DND-41 (cell line): ENCODE measurements at regions not wholly inside any gene's neighbourhood (a gene's known extent, or its start where the extent isn't known, plus 50 kb on each side); places are given as distances from the start of the nearest gene placed in this dataset.

Source experiments
- ATAC-seq: fragments of 200-7000 bp; cut with Tn5 transposase; 3 replicates; pipeline ENCODE4 v1.9.1; 2021; ENCODE audit warnings: low read depth; ENCODE audit not compliant: insufficient read depth
- DNase-seq: peaks from one replicate; pipeline ENCODE4 v3.0.0-alpha.2; 2020
- H2AFZ ChIP-seq: 2 replicates; pipeline ENCODE4 v1.6.0; 2012; ENCODE audit warnings: low read depth, low read length
- H3K27ac ChIP-seq: 2 replicates; pipeline ENCODE4 v1.5.1; 2012; ENCODE audit warnings: low read length, inconsistent platforms
- H3K27me3 ChIP-seq: fragments of 200-600 bp; sonication (generic); 2 replicates; pipeline ENCODE4 v1.6.0; 2012; ENCODE audit warnings: low read length, mild to moderate bottlenecking, inconsistent platforms; ENCODE audit not compliant: insufficient read depth, poor library complexity
- H3K36me3 ChIP-seq: 2 replicates; pipeline ENCODE4 v1.5.1; 2012; ENCODE audit warnings: low read length, inconsistent platforms; ENCODE audit not compliant: insufficient read depth
- H3K4me1 ChIP-seq: 2 replicates; pipeline ENCODE4 v1.5.1; 2012; ENCODE audit warnings: mild to moderate bottlenecking, low read length; ENCODE audit not compliant: insufficient read depth
- H3K4me2 ChIP-seq: 2 replicates; pipeline ENCODE4 v1.6.0; 2012; ENCODE audit warnings: mild to moderate bottlenecking, moderate library complexity, low read length, inconsistent platforms; ENCODE audit not compliant: insufficient read depth
- H3K4me3 ChIP-seq, 2 experiments: fragments of 200-600 bp in 1 of 2; shearing (Covaris generic) in 1 of 2; 2 replicates each; pipeline ENCODE4 v1.5.1; 2012 to 2016; ENCODE audit warnings: inconsistent platforms in 2 of 2, low read length in 2 of 2, mild to moderate bottlenecking in 2 of 2, low read depth in 1 of 2, moderate library complexity in 1 of 2
- H3K79me2 ChIP-seq: 2 replicates; pipeline ENCODE4 v1.6.0; 2012; ENCODE audit warnings: low read length, inconsistent platforms; ENCODE audit not compliant: insufficient read depth
- H3K9ac ChIP-seq: 2 replicates; pipeline ENCODE4 v1.6.0; 2012; ENCODE audit warnings: low read depth, mild to moderate bottlenecking, inconsistent platforms, low read length, moderate library complexity
- H3K9me3 ChIP-seq: 2 replicates; pipeline ENCODE4 v1.5.1; 2012; ENCODE audit warnings: low read length, moderate library complexity, mild to moderate bottlenecking, inconsistent platforms; ENCODE audit not compliant: insufficient read depth, severe bottlenecking
- H4K20me1 ChIP-seq: 2 replicates; pipeline ENCODE4 v1.6.0; 2012; ENCODE audit warnings: low read length; ENCODE audit not compliant: insufficient read depth
- EZH2 ChIP-seq: IDR thresholded peaks from 3 replicates; pipeline ENCODE4 v1.6.1; 2012; ENCODE audit warnings: borderline replicate concordance, low read depth, mild to moderate bottlenecking, moderate library complexity, low read length, inconsistent platforms; ENCODE audit not compliant: severe bottlenecking
- TF ChIP-seq, protein P1 (sequence below): IDR thresholded peaks from 2 replicates; pipeline ENCODE4 v1.5.1; 2012; ENCODE audit warnings: borderline replicate concordance, low read length, moderate library complexity, mild to moderate bottlenecking; ENCODE audit not compliant: poor library complexity, severe bottlenecking; ENCODE audit errors: extremely low read depth

GRCh38 chr10:105770524-105771212 is 1129.6 kb downstream of the SORCS3 start:
- no peak overlapping the region for H3K4me2 ChIP-seq
- no peaks in the 10 kb centered on the region for H3K27me3 ChIP-seq
- no peaks in the 10 kb centered on the region for H3K9me3 ChIP-seq
- no peak for DNase-seq
- no peaks in the 10 kb centered on the region for H3K4me1 ChIP-seq
- H3K4me3 ChIP-seq, result no peak overlapping the region
- no peaks in the 10 kb centered on the region for H3K36me3 ChIP-seq
- no peak for TF ChIP-seq EZH2
- TF ChIP-seq, protein P1, sequence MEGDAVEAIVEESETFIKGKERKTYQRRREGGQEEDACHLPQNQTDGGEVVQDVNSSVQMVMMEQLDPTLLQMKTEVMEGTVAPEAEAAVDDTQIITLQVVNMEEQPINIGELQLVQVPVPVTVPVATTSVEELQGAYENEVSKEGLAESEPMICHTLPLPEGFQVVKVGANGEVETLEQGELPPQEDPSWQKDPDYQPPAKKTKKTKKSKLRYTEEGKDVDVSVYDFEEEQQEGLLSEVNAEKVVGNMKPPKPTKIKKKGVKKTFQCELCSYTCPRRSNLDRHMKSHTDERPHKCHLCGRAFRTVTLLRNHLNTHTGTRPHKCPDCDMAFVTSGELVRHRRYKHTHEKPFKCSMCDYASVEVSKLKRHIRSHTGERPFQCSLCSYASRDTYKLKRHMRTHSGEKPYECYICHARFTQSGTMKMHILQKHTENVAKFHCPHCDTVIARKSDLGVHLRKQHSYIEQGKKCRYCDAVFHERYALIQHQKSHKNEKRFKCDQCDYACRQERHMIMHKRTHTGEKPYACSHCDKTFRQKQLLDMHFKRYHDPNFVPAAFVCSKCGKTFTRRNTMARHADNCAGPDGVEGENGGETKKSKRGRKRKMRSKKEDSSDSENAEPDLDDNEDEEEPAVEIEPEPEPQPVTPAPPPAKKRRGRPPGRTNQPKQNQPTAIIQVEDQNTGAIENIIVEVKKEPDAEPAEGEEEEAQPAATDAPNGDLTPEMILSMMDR, result no peak
- ATAC-seq, result no peak
- no peak overlapping the region for H3K27ac ChIP-seq
- no peak overlapping the region for H3K9ac ChIP-seq
- no peak overlapping the region for H2AFZ ChIP-seq
- no peaks in the 10 kb centered on the region for H3K79me2 ChIP-seq
- no peaks in the 10 kb centered on the region for H4K20me1 ChIP-seq

GRCh38 chr10:105769248-105770184 is 1128.4 kb downstream of the SORCS3 start:
- Histone ChIP-seq H3K79me2 (no peaks in the 10 kb centered on the region), H3K27me3 (no peaks in the 10 kb centered on the region), H3K4me1 (no peaks in the 10 kb centered on the region), H3K4me2 (no peak overlapping the region), H3K9me3 (no peaks in the 10 kb centered on the region), H2AFZ (no peak overlapping the region), H3K4me3 (no peak overlapping the region), H4K20me1 (no peaks in the 10 kb centered on the region), H3K27ac (no peak overlapping the region), H3K36me3 (no peaks in the 10 kb centered on the region), H3K9ac (no peak overlapping the region)
- ATAC-seq (no peak), DNase-seq (no peak)
- no peak for TF ChIP-seq EZH2
- TF ChIP-seq, protein P1, result no peak

DNA sequence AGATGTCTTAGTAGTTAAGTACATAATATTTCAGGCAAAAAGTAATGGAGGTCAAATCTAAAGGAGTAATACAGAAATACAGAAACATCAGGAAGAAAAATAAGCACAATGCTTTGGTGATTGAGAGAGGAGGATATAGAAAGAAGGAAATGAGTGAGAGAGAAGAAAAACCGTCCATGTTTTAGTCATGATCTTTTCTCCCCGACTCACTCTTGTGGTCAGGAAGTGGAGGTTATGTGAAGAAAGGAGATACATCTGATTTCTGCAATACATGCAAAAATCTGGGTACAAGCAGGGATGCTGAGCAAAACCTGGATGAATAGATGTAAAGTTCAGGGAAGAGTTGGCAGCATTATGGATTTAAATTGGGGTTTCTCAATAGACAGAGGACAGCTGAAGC is 1122.5 kb downstream of the SORCS3 start:
- Histone ChIP-seq H3K9me3 (no peaks in the 10 kb centered on the region), H3K4me2 (no peak overlapping the region), H4K20me1 (no peaks in the 10 kb centered on the region), H3K9ac (no peak overlapping the region), H3K36me3 (no peaks in the 10 kb centered on the region), H3K4me1 (no peaks in the 10 kb centered on the region), H3K79me2 (no peaks in the 10 kb centered on the region), H3K27ac (no peak overlapping the region), H2AFZ (no peak overlapping the region), H3K27me3 (no peaks in the 10 kb centered on the region), H3K4me3 (no peak overlapping the region)
- ATAC-seq (no peak), DNase-seq (no peak)
- TF ChIP-seq, protein P1, result no peak
- TF ChIP-seq EZH2, result no peak
